ENCODE measurements at regions not wholly inside any gene's neighbourhood (a gene's known extent, or its start where the extent isn't known, plus 50 kb on each side); places are given as distances from the start of the nearest gene placed in this dataset.

- no peak for DNase-seq (ENCODE audit: low read depth in 1 of 2, low spot score in 1 of 2)
Measured at GRCh38 chr13:63190219-63190618, 1774.6 kb upstream of the PCDH20 start.

- no peak for DNase-seq (ENCODE audit: low read depth in 1 of 2, low spot score in 1 of 2)
Measured at GRCh38 chr13:63189712-63190111, 1774.1 kb upstream of the PCDH20 start.

- no peak for DNase-seq (ENCODE audit: low read depth in 1 of 2, low spot score in 1 of 2)
Measured at GRCh38 chr13:63184693-63185092, 1769.0 kb upstream of the PCDH20 start.

- no peak for DNase-seq (ENCODE audit: low read depth in 1 of 2, low spot score in 1 of 2)
Measured at GRCh38 chr13:63175536-63175935, 1759.9 kb upstream of the PCDH20 start.

- no peak for DNase-seq (ENCODE audit: low read depth in 1 of 2, low spot score in 1 of 2)
Measured at GRCh38 chr13:63167699-63168337, 1752.2 kb upstream of the PCDH20 start.

GRCh38 chr13:63166345-63166744 lies 1750.7 kb upstream of the PCDH20 start:
- DNase-seq (ENCODE audit: low read depth in 1 of 2, low spot score in 1 of 2): no peak

- no peak for DNase-seq (ENCODE audit: low read depth in 1 of 2, low spot score in 1 of 2)
Measured at GRCh38 chr13:63163903-63164302, 1748.3 kb upstream of the PCDH20 start.

- DNase-seq (ENCODE audit: low read depth in 1 of 2, low spot score in 1 of 2): no peak
Measured at GRCh38 chr13:63161219-63161618, 1745.6 kb upstream of the PCDH20 start.

GRCh38 chr13:63156816-63157215 lies 1741.2 kb upstream of the PCDH20 start:
- no peak for DNase-seq (ENCODE audit: low read depth in 1 of 2, low spot score in 1 of 2)

GRCh38 chr13:63149375-63149774 lies 1733.7 kb upstream of the PCDH20 start:
- no peak for DNase-seq (ENCODE audit: low read depth in 1 of 2, low spot score in 1 of 2)

- no peak for DNase-seq (ENCODE audit: low read depth in 1 of 2, low spot score in 1 of 2)
Measured at GRCh38 chr13:63139277-63139676, 1723.6 kb upstream of the PCDH20 start.

- no peak for DNase-seq (ENCODE audit: low read depth in 1 of 2, low spot score in 1 of 2)
Measured at GRCh38 chr13:63129995-63130394, 1714.3 kb upstream of the PCDH20 start.

- no peak for DNase-seq (ENCODE audit: low read depth in 1 of 2, low spot score in 1 of 2)
Measured at GRCh38 chr13:63128716-63129115, 1713.1 kb upstream of the PCDH20 start.

- no peak for DNase-seq (ENCODE audit: low read depth in 1 of 2, low spot score in 1 of 2)
Measured at GRCh38 chr13:63124863-63125262, 1709.2 kb upstream of the PCDH20 start.

GRCh38 chr13:63120883-63121282 lies 1705.2 kb upstream of the PCDH20 start:
- DNase-seq (ENCODE audit: low read depth in 1 of 2, low spot score in 1 of 2): no peak

GRCh38 chr13:63117710-63118109 lies 1702.1 kb upstream of the PCDH20 start:
- DNase-seq (ENCODE audit: low read depth in 1 of 2, low spot score in 1 of 2): no peak

- no peak for DNase-seq (ENCODE audit: low read depth in 1 of 2, low spot score in 1 of 2)
Measured at GRCh38 chr13:63112799-63113395, 1697.2 kb upstream of the PCDH20 start.

GRCh38 chr13:63110466-63110865 lies 1694.8 kb upstream of the PCDH20 start:
- DNase-seq (ENCODE audit: low read depth in 1 of 2, low spot score in 1 of 2): no peak

- no peak for DNase-seq (ENCODE audit: low read depth in 1 of 2, low spot score in 1 of 2)
Measured at GRCh38 chr13:63107179-63107943, 1691.7 kb upstream of the PCDH20 start.

GRCh38 chr13:63094717-63095116 lies 1679.1 kb upstream of the PCDH20 start:
- DNase-seq (ENCODE audit: low read depth in 1 of 2, low spot score in 1 of 2): no peak

GRCh38 chr13:63093907-63094469 lies 1678.3 kb upstream of the PCDH20 start:
- no peak for DNase-seq (ENCODE audit: low read depth in 1 of 2, low spot score in 1 of 2)

GRCh38 chr13:63092456-63092855 lies 1676.8 kb upstream of the PCDH20 start:
- DNase-seq (ENCODE audit: low read depth in 1 of 2, low spot score in 1 of 2): no peak

Measured in activated CD4-positive, alpha-beta T cell treated with anti-CD3 and anti-CD28 coated beads, Interleukin-2, amount 50 U/mL, for 24 hours (primary cell).